H9 (cell line): ENCODE measurements at regions not wholly inside any gene's neighbourhood (a gene's known extent, or its start where the extent isn't known, plus 50 kb on each side); places are given as distances from the start of the nearest gene placed in this dataset.

Experiments used
- DNase-seq: peaks from one replicate; pipeline ENCODE4 v3.0.0-alpha.2; 2017
- H2AFZ ChIP-seq: one replicate; pipeline ENCODE4 v1.6.1; 2013; ENCODE audit warnings: mild to moderate bottlenecking, low read length, control low read depth, moderate library complexity
- H2AK5ac ChIP-seq: 2 replicates; pipeline ENCODE4 v1.6.1; 2013; ENCODE audit warnings: low read length, control low read depth, mixed read lengths; ENCODE audit not compliant: insufficient read length
- H2BK120ac ChIP-seq: one replicate; pipeline ENCODE4 v1.6.1; 2013; ENCODE audit warnings: low read depth, mild to moderate bottlenecking, low read length, control low read depth, inconsistent platforms; ENCODE audit not compliant: poor library complexity, severe bottlenecking
- H2BK12ac ChIP-seq: 2 replicates; pipeline ENCODE4 v1.6.1; 2013; ENCODE audit warnings: low read length, control low read depth, mixed read lengths, low read depth; ENCODE audit not compliant: insufficient read length
- H2BK15ac ChIP-seq: 2 replicates; pipeline ENCODE4 v1.6.1; 2013; ENCODE audit warnings: low read depth, low read length, control low read depth
- H2BK20ac ChIP-seq: one replicate; pipeline ENCODE4 v1.6.1; 2013; ENCODE audit warnings: low read depth, mild to moderate bottlenecking, low read length, control low read depth, inconsistent platforms; ENCODE audit not compliant: poor library complexity, severe bottlenecking
- H2BK5ac ChIP-seq: 2 replicates; pipeline ENCODE4 v1.6.1; 2013; ENCODE audit warnings: low read length, control low read depth, mixed read lengths; ENCODE audit not compliant: insufficient read length
- H3K14ac ChIP-seq: 2 replicates; pipeline ENCODE4 v1.6.1; 2013; ENCODE audit warnings: low read length, control low read depth; ENCODE audit not compliant: insufficient read depth
- H3K18ac ChIP-seq: 2 replicates; pipeline ENCODE4 v1.6.1; 2013; ENCODE audit warnings: low read depth, mild to moderate bottlenecking, mixed read lengths, low read length, control low read depth; ENCODE audit not compliant: insufficient read length
- H3K23ac ChIP-seq: 2 replicates; pipeline ENCODE4 v1.6.1; 2013; ENCODE audit warnings: low read length, control low read depth, mixed read lengths, low read depth; ENCODE audit not compliant: insufficient read length
- H3K23me2 ChIP-seq: 2 replicates; pipeline ENCODE4 v1.6.1; 2013; ENCODE audit warnings: low read depth, mild to moderate bottlenecking, mixed read lengths, low read length, control low read depth; ENCODE audit not compliant: insufficient read length, poor library complexity, severe bottlenecking
- H3K27ac ChIP-seq: 2 replicates; pipeline ENCODE4 v1.5.1; 2013; ENCODE audit warnings: low read length, control low read depth, mixed read lengths, low read depth; ENCODE audit not compliant: insufficient read length
- H3K27me3 ChIP-seq: 2 replicates; pipeline ENCODE4 v1.6.1; 2013; ENCODE audit warnings: low read length, control low read depth, inconsistent platforms; ENCODE audit not compliant: insufficient read depth
- H3K4ac ChIP-seq: 2 replicates; pipeline ENCODE4 v1.6.1; 2013; ENCODE audit warnings: low read depth, mild to moderate bottlenecking, control low read depth, inconsistent platforms, low read length, moderate library complexity
- H3K4me1 ChIP-seq: 2 replicates; pipeline ENCODE4 v1.6.1; 2013; ENCODE audit warnings: low read length, control low read depth, inconsistent platforms; ENCODE audit not compliant: insufficient read depth
- H3K4me2 ChIP-seq: 2 replicates; pipeline ENCODE4 v1.6.1; 2013; ENCODE audit warnings: low read length, control low read depth, mixed read lengths; ENCODE audit not compliant: insufficient read length, insufficient read depth
- H3K56ac ChIP-seq: 2 replicates; pipeline ENCODE4 v1.6.1; 2013; ENCODE audit warnings: low read depth, mild to moderate bottlenecking, mixed read lengths, low read length, control low read depth; ENCODE audit not compliant: insufficient read length
- H3K79me1 ChIP-seq: 2 replicates; pipeline ENCODE4 v1.6.1; 2013; ENCODE audit warnings: low read depth, mild to moderate bottlenecking, moderate library complexity, low read length, control low read depth, inconsistent platforms; ENCODE audit not compliant: insufficient read depth, poor library complexity, severe bottlenecking
- H3K79me2 ChIP-seq: 2 replicates; pipeline ENCODE4 v1.6.1; 2013; ENCODE audit warnings: low read length, control low read depth, inconsistent platforms; ENCODE audit not compliant: insufficient read depth
- H3K9ac ChIP-seq: 2 replicates; pipeline ENCODE4 v1.6.1; 2013; ENCODE audit warnings: low read length, control low read depth, mixed read lengths; ENCODE audit not compliant: insufficient read length; ENCODE audit errors: extremely low read depth
- H3K9me3 ChIP-seq: one replicate; pipeline ENCODE4 v1.6.1; 2013; ENCODE audit warnings: low read depth, low read length, inconsistent platforms; ENCODE audit not compliant: control insufficient read depth
- H3T11ph ChIP-seq: one replicate; pipeline ENCODE4 v1.6.1; 2013; ENCODE audit warnings: mild to moderate bottlenecking, low read length, control low read depth, inconsistent platforms
- H4K20me1 ChIP-seq: one replicate; pipeline ENCODE4 v1.6.1; 2013; ENCODE audit not compliant: control insufficient read depth, insufficient read length, insufficient read depth
- H4K5ac ChIP-seq: 2 replicates; pipeline ENCODE4 v1.6.1; 2013; ENCODE audit warnings: low read depth, mild to moderate bottlenecking, mixed read lengths, low read length, control low read depth; ENCODE audit not compliant: insufficient read length
- H4K8ac ChIP-seq: replicated peaks from 2 replicates; pipeline ENCODE4 v1.6.1; 2013; ENCODE audit warnings: low read length, control low read depth, mixed read lengths, low read depth; ENCODE audit not compliant: insufficient read length
- H4K91ac ChIP-seq: 2 replicates; pipeline ENCODE4 v1.6.1; 2013; ENCODE audit warnings: low read depth, mild to moderate bottlenecking, moderate library complexity, mixed read lengths, low read length, control low read depth; ENCODE audit not compliant: insufficient read length
- H3K27ac Mint-ChIP-seq, 3 experiments: 2 replicates in 2 of 3; 3 replicates in 1 of 3; pipeline ENCODE4 v1.8.0; 2020 to 2021; ENCODE audit warnings: mixed read lengths in 3 of 3, mild to moderate bottlenecking in 1 of 3, moderate library complexity in 1 of 3
- H3K27me3 Mint-ChIP-seq: 2 replicates; pipeline ENCODE4 v1.8.0; 2021; ENCODE audit warnings: low read depth, mild to moderate bottlenecking, moderate library complexity, mixed read lengths
- H3K36me3 Mint-ChIP-seq, 3 experiments: 2 replicates in 2 of 3; 3 replicates in 1 of 3; pipeline ENCODE4 v1.8.0; 2020 to 2021; ENCODE audit warnings: low read depth in 3 of 3, mixed read lengths in 3 of 3; ENCODE audit not compliant: insufficient read depth in 1 of 3
- H3K4me1 Mint-ChIP-seq, 2 experiments: 2 replicates each; pipeline ENCODE4 v1.8.0; 2020; ENCODE audit warnings: mixed read lengths in 2 of 2
- H3K4me3 Mint-ChIP-seq, 2 experiments: 2 replicates in 1 of 2; 3 replicates in 1 of 2; pipeline ENCODE4 v1.8.0; 2020 to 2021; ENCODE audit warnings: mild to moderate bottlenecking in 2 of 2, mixed read lengths in 2 of 2, moderate library complexity in 1 of 2
- H3K9me3 Mint-ChIP-seq, 2 experiments: 2 replicates in 1 of 2; 3 replicates in 1 of 2; pipeline ENCODE4 v1.8.0; 2020; ENCODE audit warnings: mild to moderate bottlenecking in 2 of 2, mixed read lengths in 2 of 2, moderate library complexity in 1 of 2
- CTCF ChIP-seq: fragments of 200-600 bp; sonication (generic); conservative IDR thresholded peaks from 3 replicates; pipeline ENCODE4 v1.8.0; 2021; ENCODE audit warnings: antibody characterized with exemption, mild to moderate bottlenecking
- WGBS: extraction: QIAGEN DNeasy Blood & Tissue Kit; methylation state at CpG from one replicate; pipeline ENCODE4 v1.1.7; 2013; ENCODE audit warnings: missing lambda C conversion rate, low lambda C conversion rate, mixed read lengths; ENCODE audit not compliant: insufficient read length; ENCODE audit errors: extremely low coverage; 5-methylcytosine and 5-hydroxymethylcytosine counted together

GRCh38 chr3:147113293-147114044 is 292.9 kb downstream of the ZIC4 start:
- no peak overlapping the region for H4K5ac ChIP-seq
- Mint-ChIP-seq H3K4me3 (no peak overlapping the region), H3K27ac (no peak overlapping the region), H3K36me3 (no peaks in the 10 kb centered on the region), H3K4me1 (no peaks in the 10 kb centered on the region), H3K9me3 (no peaks in the 10 kb centered on the region; a peak in 1 of 5 replicates), H3K27me3 (no peaks in the 10 kb centered on the region)
- H3K27me3 ChIP-seq: no peaks in the 10 kb centered on the region
- H3K4me2 ChIP-seq: no peak overlapping the region
- H2BK20ac ChIP-seq: no peak overlapping the region
- H2BK5ac ChIP-seq: no peak overlapping the region
- no peak overlapping the region for H3K4ac ChIP-seq
- H3K9me3 ChIP-seq: no peaks in the 10 kb centered on the region
- WGBS: no CpG with 5 or more reads among the region's 3 CpGs
- H3K56ac ChIP-seq: no peak overlapping the region
- TF ChIP-seq CTCF: no peak
- H3T11ph ChIP-seq: no peak overlapping the region
- H2AK5ac ChIP-seq: no peak overlapping the region
- no peak overlapping the region for H2AFZ ChIP-seq
- H3K14ac ChIP-seq: no peak overlapping the region
- no peak overlapping the region for H3K9ac ChIP-seq
- H3K79me1 ChIP-seq: no peaks in the 10 kb centered on the region
- H3K23ac ChIP-seq: no peak overlapping the region
- no peak overlapping the region for H4K91ac ChIP-seq
- no peaks in the 10 kb centered on the region for H4K20me1 ChIP-seq
- H4K8ac ChIP-seq: no peak overlapping the region
- no peak overlapping the region for H2BK15ac ChIP-seq
- no peaks in the 10 kb centered on the region for H3K23me2 ChIP-seq
- no peak overlapping the region for H3K27ac ChIP-seq
- no peak overlapping the region for H3K18ac ChIP-seq
- no peak for DNase-seq
- no peaks in the 10 kb centered on the region for H3K79me2 ChIP-seq
- no peak overlapping the region for H2BK12ac ChIP-seq
- no peak overlapping the region for H2BK120ac ChIP-seq
- no peaks in the 10 kb centered on the region for H3K4me1 ChIP-seq
